Left lobe of liver (tissue), 2 donors: ENCODE measurements at regions not wholly inside any gene's neighbourhood (a gene's known extent, or its start where the extent isn't known, plus 50 kb on each side); places are given as distances from the start of the nearest gene placed in this dataset.

Source experiments
- ATAC-seq: fragments of 200-7000 bp; cut with Tn5 transposase; one replicate; pipeline ENCODE4 v1.9.1; 2020; ENCODE audit warnings: mild to moderate bottlenecking, moderate library complexity
- DNase-seq: peaks from one replicate; pipeline ENCODE4 v3.0.0-alpha.2; 2020; ENCODE audit warnings: low spot score
- donor health status: DM: no; HTN: no; CAD: no; lungs with moderate emphysema.
- donor health status: DM: no; HTN: yes; CAD: no.

GRCh38 chr18:51514128-51514527 lies 316.6 kb upstream of the MEX3C start:
- DNase-seq = no peak
- ATAC-seq = no peak

DNA sequence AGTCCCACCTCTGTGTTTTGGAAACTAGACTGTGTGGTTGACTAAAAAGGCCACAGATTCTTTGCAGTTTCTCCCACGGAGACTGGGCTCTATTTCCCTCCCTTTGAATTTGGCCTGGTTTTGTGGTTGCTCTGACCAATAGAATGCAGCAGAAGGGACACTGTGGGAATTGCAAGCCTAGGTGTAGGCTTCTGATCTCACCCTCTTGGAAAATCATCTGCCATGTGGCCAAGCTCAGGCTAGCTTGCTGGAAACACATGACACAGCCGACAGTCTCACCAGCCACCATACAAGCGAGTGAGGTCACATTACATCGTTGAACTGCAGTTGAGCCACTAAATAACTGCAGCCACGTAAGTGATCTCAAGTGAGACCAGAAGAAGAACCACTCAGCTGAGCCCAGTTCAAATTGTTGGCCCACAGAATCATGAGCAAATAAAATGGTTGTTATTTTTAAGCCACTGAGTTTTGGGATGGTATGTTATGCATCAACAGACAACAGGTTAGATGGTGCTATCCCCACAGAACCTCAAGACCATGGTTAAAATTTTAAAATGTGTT lies 319.1 kb upstream of the MEX3C start:
- DNase-seq = no peak
- no peak for ATAC-seq

DNA sequence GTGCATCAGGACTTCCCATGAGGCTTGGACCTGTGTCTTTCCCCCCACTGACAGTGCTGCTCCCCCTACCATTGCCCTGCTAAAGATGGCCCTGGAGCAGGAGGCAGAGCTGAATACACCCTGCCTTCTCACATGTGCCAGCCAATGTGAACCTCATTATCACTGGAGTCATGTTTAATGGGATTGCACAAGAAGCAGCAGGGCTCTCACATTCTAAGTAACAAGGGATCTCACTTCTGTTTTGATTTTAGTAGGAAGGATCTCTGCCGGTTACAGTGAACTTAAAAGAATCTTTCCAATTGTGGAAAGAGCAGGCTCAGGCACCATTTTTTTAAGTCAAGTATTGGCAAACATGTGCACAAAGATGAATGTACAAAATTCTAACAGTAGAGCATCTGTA lies 322.1 kb upstream of the MEX3C start:
- ATAC-seq = no peak
- no peak for DNase-seq

DNA sequence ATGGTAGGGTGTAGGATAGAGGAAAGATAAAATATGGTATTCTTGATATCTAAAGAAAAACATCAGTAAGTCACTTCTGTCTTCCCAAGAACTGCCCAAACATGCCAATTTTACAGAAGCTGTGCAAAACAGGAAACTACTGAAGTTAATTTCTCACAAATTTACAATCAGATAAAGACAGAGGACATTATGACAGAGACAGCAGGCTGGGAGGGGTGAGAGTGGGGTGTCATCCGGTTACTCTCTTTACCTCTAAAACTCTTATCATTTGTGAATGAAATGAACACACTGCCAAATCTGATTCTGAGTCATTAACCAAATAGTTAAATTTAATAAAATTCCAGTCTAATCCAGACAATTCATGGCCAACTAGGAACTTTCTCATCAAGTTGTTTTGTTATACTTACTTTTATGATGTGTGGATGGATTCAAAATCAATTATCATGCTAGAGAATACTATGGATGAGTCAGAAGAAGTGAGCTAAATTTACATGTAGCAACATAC lies 323.2 kb upstream of the MEX3C start:
- ATAC-seq = no peak

GRCh38 chr18:51522338-51522737 lies 324.9 kb upstream of the MEX3C start:
- DNase-seq (no peak), ATAC-seq (no peak)

More for the DNA sequence above, 323.2 kb upstream of the MEX3C start:
- DNase-seq = no peak

DNA sequence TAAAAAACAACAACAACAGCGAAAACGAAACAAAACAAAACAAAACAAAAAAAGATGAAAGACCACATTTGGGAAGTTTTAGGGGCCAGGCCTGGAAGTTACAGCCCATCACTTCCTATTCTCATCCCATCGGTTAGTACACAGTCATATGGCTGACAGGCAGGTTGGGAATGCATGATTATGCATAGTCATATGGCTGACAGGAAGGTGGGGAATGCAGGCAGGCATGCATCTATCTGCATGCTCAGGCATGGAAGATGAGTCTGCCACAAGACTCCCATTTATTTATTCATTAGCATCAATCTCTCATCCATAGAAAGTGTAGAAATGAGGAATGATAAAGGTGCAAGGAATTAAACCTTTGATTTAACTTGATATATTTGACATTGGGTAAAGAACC lies 325.3 kb upstream of the MEX3C start:
- ATAC-seq (no peak), DNase-seq (no peak)

GRCh38 chr18:51523671-51524070 lies 326.2 kb upstream of the MEX3C start:
- DNase-seq (no peak), ATAC-seq (no peak)

- no peak for ATAC-seq
- no peak for DNase-seq
These were observed 328.2 kb upstream of the MEX3C start for GRCh38 chr18:51525453-51526225.

GRCh38 chr18:51527826-51528225 lies 330.3 kb upstream of the MEX3C start:
- no peak for ATAC-seq
- DNase-seq = no peak

GRCh38 chr18:51531501-51531900 lies 334.0 kb upstream of the MEX3C start:
- ATAC-seq (no peak), DNase-seq (no peak)

DNA sequence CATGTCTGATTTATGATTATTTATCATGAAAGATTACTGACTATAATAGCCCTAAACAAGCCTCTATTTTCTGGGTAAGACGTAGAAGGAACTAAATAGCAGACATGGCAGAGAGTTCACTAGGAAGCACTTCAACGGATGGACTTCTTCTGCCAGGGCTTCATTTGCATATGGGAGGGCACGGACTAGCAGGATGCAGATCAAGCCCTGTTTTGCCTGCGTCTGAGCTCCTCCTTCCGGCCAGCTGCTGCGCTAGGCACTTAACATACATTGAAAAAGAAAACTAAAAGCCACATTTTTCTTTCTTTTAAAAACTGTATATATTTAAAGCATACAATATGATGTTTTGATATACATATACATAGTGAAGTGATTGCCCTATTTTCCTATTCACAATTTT lies 340.0 kb upstream of the MEX3C start:
- no peak for DNase-seq
- peak; percentile 54 for ATAC-seq

GRCh38 chr18:51540562-51540961 lies 343.1 kb upstream of the MEX3C start:
- DNase-seq (no peak), ATAC-seq (no peak)

GRCh38 chr18:51541230-51541629 lies 343.7 kb upstream of the MEX3C start:
- DNase-seq (no peak), ATAC-seq (no peak)

GRCh38 chr18:51543658-51544155 lies 346.2 kb upstream of the MEX3C start:
- no peak for ATAC-seq
- no peak for DNase-seq

GRCh38 chr18:51545446-51545845 lies 348.0 kb upstream of the MEX3C start:
- DNase-seq (no peak), ATAC-seq (no peak)

- peak; percentile 99 for ATAC-seq
- DNase-seq = peak; percentile 52
These were observed 361.9 kb upstream of the MEX3C start for GRCh38 chr18:51559198-51559901.

- DNase-seq (no peak), ATAC-seq (no peak)
These were observed 362.4 kb upstream of the MEX3C start for GRCh38 chr18:51559902-51560287.

DNA sequence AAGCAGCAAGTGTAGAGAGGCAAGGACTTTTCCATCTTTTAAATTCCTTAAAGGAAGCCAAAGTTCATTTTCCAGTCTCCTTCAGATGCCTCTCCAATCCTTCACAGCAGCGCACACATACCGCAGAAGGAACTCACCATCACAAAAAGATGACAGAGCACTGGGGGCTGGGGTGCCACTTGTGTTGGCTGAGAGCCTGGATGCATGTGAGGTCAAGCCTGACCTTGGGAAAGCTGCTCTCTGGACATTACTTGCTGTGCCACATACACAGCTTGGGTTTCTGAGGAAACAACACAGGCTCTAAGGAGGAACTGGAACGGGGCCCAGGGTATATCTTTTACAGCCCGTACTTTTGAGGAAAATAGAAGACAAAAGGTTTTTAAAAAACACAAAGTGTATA lies 364.3 kb upstream of the MEX3C start:
- no peak for ATAC-seq
- no peak for DNase-seq

- ATAC-seq = no peak
- DNase-seq = no peak
These were observed 365.4 kb upstream of the MEX3C start for GRCh38 chr18:51562866-51563265.

GRCh38 chr18:51563396-51563795 lies 365.9 kb upstream of the MEX3C start:
- no peak for ATAC-seq
- DNase-seq = no peak

DNA sequence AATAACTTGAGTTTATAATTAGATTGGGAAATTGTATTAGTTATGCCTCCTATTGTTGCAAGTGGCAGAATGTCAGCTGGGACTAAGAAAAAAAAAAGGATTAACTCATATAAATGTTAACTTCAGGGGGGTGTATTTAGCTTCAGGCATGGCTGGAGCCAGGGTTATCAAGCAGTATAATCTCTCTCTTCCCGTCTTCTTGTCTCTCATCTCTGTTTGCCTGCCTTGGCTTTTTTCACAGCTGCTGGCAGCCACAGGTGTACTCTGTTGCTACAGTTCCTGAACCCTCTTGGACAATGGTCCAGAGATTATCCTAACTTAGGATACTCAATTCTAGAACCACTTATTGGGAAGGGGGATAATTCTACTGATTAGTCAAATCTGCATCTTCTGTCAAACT lies 370.7 kb upstream of the MEX3C start:
- no peak for ATAC-seq
- no peak for DNase-seq

DNA sequence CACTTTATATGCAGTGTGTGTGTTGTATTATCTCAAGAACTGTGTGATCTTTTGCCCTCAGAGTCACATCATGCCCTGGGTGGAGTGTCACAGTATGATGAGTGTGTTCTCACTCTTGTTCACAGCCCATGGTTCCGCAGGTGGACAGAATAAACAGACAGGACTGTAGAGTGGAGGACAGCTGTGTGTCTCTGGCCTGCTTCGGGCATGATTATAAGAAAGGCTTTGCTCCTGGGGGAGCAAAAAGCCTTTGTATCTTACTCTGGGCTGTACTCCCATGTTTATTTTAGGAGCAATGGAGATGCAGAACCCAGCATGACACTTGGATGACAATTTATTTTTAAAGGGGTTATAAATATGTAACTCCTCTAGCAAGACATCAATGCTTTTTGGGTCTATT lies 371.7 kb upstream of the MEX3C start:
- DNase-seq = no peak
- ATAC-seq = no peak
